ENCODE measurements at regions not wholly inside any gene's neighbourhood (a gene's known extent, or its start where the extent isn't known, plus 50 kb on each side); places are given as distances from the start of the nearest gene placed in this dataset.
"Not testable (repeated sequence)": the region's sequence is repeated elsewhere in the genome, so short reads cannot be mapped to it uniquely, and the experiment has no call there.

DNA sequence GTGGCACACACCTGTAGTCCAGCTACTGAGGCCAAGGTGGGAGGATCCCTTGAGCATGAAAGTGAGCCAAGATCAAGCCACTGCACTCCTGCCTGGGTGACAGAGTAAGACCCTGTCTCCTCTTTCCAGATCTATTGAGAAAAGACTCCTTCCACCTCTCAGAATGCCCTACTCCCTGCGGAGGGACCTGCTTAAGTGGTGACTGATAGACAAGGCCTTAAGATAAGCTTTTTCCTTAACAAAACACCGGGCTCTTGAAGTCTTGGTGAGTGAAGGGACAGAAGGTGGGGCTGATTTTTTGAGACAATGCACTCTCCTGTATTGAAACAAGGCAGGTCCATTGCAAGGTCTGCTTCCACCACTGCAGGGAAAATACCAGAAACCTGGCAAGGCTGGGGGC lies 338.4 kb upstream of the FRG2C start:
- no peak for DNase-seq

DNA sequence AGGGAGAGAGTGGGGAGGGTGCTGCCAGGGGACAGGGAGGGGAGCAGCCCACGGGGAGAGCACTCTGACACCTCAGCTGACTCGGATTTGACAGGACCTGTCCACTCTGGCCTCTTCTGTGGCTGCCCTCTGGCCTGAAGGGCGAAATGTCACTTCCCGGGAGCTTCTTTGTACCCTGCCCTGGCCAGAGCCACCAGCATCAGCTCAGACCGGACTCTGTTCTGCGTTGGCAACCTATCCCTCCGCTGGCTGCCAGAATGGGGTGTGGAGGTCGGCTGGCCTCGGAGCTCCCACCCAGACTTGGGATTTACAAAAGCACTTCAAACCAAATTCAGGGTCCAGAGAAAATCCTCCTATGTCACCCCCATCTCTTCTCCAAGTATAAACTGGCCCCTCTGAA lies 336.7 kb upstream of the FRG2C start:
- DNase-seq, result no peak

DNA sequence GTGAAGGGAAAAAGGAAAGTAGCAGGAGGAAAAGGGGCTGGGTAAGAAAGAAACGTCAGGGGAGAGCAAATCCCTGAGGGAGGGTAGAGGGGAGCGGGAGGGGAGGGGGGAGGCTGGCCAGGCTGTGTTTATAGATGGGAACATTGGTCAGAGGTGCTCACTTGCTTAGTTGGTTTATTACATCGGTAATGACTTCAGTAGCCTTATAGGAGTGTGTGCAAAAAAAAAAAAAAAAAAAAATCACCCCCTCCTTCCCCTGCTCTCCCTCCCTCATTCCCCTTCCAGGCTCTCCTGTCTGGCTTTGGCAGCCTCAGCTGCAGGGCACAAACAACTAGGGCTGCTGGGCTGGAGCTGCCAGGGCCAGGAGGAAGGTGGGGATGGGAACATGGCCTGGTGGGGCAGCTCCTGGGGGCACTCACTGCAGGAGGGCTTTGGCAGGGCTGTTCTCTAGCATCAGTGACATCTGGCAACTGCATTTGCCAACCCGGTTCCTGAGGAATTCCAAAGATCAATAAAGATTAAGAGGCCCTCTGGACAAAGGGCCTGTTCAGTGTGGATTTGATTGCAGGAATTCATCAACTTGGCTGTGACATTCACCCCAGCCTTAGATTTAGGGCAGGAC lies 334.5 kb upstream of the FRG2C start:
- peak; percentile 76 for DNase-seq

DNA sequence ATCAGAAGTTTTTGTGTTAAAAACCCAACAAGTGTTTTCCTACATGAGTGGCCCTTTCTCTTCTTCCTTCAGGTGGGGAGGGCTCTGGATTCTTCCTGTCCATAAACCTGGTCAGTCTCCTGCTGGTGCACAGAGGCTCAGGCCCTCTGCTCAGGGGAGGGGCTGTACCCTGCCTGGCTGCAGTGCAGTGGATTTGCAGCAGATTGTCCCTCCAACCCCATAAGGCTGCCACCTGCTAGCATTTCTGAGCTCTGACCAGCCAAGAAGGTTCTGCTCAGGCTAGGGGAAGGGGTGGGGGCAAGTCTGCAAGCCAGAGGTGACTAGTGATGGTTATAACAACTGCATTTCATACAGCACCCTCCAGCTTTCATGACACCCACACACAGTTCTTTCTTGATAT lies 333.7 kb upstream of the FRG2C start:
- DNase-seq, result not testable (repeated sequence)

DNA sequence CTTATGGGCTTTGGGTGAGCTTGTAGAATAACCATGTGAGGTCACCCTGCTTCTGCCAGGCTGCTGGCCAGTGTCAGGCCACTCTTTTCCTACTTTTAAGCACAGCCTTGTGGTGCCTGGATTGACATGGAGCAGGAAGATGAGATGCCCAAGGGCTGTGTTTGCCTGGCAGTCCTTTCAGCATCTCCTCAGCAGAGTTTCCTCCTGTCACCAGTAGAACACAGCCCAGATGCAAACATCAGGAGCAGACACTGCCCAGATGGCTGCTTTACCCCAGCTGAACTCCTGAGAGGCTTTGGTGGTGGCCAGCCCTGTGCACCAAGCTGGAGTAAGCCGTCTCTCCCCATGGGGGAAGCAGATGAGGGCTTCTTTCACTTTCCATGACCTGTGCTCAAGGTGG lies 332.0 kb upstream of the FRG2C start:
- DNase-seq, result not testable (repeated sequence)

DNA sequence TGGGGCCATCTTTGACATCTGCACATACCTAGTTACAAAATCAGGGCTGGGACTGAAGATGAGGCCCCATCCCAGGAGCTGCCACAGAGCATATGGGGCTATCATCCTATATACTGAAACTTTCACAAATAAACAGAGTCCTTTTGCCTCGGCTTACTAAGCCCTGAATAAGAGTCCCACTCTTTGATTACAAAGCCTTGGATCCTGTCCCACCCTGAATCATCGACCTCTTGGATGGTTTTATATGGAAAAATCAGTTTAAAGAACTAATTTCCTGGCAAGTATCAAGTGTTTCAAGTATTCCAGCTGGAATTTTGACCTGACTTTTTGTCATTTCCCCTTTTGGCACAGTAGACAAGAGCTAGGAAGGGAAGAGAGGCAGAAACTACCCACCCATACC lies 331.3 kb upstream of the FRG2C start:
- DNase-seq, result no peak

DNA sequence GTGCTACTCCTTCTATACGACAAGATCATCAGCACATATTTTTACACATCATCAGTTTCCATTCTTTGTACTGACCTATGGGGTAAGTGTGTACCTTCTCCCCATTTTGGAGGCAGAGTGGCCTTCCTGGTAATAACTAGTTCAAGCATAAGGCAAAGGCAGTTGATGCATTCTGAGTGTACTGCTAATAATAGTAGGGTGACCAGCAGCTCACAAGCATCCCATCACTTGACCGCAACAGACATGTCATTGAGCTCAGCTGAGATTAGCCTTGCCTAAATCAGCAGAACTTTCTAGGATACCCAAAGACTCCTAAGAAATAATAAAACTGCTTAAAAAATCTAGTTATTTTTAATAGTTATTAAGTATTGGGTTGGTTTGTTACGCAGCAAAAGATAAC lies 329.8 kb upstream of the FRG2C start:
- DNase-seq, result no peak

DNA sequence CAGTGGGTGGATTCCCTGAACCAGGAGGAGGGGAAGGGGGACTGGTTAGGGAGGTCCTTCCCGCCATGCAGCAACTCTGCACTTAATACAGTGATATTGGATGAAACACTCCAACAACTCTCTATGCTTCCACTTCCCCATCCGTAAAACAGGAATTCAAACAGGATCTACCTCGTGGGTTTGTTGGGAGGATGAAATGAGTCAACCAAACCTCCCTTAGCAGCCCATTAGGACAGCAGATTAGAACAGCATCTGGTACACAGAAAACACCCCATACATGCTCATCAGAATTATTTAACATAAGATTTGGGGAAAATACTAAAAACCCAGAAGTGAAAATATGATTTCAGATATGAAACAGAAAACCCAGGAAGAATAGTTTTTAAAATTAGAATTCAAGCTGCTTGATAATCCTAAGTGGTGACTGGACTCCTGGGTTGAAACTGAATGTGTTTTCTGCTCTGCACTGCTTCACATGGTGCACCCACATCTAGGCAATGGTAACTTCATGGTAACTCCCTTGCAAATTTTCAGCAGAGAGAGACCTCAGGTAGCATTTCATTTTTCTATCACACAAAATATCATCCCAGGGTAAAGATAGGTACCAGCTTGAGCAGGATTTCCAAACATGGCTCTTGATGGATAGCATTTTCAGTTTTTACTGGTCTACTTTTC lies 326.8 kb upstream of the FRG2C start:
- no peak for DNase-seq

DNA sequence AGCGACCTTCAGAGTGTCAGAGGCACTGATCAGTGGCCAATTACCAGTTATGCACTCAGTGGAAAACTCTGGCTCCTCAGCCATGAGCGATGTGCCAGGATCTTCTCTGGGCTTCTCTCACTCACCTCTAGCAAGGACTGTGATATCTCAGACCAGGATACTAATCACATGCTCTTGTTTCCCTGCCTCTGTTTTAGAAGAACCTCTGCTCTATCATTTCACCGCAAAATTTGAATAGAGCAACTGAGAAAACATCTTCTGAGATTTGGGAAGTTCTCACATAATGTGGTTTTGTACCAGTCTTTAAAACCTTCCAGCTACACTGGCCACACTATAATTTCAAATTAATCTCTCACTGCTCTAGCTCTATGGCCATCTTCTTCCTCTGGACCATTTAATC lies 325.8 kb upstream of the FRG2C start:
- no peak for DNase-seq

DNA sequence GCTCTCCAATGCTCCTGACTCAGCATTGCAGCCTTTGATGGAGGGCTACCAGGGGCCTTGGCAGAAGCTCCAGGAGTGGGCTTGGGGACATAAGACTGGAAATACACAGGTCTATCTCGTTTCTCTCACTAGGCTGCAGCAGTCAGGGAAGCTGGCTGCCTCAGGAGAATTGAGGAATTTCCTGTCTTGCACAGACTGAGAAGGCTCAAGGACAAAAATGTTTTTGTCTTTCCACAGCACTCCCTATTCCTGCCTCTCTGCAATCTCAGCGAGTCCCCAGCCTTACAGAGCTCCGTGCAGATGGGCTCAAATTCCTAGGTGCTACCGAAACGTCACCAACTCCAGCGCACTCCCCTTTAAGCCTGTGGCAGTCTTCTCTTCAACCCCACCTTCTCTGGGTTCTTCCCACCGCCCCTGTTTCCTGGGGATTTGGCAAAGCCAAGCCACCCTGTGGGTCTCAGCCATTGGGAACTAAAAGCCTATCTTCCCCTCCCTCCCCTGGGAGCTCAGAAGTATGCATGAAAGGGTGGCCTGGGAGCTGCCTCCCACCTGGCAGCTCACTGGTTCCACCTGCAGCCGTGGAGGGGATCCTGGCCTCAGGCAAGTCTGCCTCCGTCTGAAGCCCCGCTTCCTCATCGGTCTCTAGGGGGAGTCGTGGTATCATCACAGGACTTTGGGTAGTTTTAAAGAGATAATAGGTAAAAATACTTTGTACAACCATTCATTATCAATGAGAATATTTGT lies 322.6 kb upstream of the FRG2C start:
- DNase-seq, result no peak

DNA sequence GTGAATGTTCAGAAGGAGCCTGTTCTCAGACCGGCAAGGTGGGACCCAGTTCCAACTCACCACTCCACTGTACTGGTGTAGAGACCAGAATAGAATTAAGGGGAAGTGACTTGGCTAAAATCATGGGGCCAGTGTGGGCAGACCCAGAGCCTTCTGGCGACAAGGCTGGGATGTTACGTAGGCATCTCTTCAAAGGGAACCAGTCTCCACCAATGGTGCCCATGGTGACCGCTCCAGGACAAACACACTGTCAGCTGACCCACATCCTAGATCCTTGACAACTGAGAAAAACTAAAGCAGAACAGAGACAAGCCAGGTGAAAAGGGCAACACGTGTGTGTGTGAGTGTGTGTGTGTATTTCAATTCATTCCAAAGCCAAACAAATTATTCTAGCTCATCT lies 321.7 kb upstream of the FRG2C start:
- DNase-seq, result no peak

DNA sequence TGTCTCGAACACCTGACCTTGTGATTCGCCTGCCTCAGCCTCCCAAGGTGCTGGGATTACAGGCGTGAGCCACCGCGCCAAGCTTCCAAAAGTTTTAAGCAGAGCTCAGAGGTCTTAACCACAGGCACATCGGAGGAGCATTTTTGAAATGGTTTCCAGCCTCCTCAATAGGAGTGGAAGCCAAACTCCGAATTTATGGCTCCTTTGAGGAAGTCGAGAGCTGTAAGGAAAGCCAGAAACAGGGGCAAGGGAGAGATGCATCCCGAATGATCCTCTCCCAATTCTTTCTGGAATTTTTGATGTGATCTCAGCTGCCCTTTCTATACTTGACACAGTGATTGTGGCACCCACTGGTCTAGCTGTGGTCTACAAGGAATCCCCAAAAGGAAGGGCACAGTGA lies 313.6 kb upstream of the FRG2C start:
- not testable (repeated sequence) for DNase-seq

DNA sequence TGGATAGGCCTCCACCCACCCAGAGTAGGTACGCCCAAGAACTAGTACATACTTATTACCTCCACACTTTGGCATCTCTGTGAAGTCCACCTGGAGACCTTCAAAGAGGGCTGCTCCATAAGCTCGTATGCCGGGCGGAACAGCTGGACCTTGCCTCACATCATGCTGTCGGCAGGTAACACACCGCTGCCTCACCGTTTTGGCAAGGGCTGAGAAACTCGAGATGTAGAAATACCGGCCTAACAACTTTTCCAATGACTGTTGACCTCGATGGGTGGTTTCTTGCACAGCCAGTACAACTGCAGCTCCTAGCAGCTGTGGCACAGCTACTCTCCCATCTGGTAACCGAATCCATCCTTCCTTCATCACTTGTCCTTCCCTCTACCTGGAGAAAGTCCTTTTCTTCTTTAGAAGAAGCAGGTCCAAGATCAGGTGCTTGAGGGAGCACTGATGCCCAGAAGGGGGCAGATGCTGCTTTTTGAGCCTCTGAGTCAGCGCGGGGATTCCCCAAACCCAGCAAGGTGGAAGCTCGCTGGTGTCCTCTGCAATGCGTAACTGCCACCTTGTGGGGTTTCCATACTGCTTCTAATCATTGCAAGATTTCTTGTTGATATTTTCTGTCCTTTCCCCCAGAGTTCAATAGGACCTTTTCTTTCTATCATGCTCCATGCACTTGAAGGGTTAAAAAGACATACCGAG lies 301.9 kb upstream of the FRG2C start:
- not testable (repeated sequence) for DNase-seq

DNA sequence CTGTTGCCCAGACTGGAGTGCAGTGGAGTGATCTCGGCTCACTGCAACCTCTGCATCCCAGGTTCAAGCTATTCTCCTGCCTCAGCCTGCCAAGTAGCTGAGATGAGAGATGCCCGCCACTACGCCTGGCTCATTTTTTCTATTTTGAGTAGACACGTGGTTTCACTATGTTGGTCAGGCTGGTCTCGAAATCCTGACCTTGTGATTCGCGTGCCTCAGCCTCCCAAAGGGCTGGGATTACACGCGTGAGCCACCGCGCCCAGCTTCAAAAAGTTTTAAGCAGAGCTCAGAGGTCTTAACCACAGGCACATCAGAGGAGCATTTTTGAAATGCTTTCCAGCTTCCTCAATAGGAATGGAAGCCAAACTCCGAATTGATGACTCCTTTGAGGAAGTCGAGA lies 291.2 kb upstream of the FRG2C start:
- DNase-seq, result not testable (repeated sequence)

DNA sequence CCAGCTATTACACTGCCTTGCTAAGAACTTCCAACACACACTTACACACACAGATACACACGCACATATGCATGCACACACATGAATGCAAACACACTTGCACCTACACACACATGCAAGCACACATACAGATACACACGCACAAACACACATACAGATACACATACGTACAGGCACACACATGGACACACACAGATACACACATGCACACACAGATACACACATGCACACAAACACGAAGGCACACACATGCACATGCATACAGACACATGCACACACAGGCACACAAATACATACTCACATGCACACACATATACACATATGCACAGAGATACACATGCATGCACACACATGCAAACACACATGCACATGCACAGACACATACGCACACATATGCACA lies 284.3 kb upstream of the FRG2C start:
- DNase-seq, result not testable (repeated sequence)

DNA sequence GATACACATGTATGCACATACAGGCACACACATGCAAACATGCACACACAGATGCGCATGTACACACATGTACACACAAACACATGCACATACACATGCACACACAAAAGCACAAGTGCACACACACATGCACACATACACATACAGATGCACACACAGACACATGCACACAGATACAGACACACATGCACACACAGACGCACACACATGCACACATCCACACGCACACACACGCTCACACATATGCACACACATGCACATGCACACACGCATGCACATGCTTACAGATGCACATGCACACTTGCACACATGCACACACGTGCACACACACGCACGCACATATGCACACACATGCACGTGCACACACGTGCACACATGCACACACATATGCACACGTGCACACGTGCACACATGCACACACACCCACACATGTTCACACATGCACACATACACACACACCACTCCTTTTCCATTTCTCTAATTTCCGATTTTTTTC lies 283.8 kb upstream of the FRG2C start:
- no peak for DNase-seq

DNA sequence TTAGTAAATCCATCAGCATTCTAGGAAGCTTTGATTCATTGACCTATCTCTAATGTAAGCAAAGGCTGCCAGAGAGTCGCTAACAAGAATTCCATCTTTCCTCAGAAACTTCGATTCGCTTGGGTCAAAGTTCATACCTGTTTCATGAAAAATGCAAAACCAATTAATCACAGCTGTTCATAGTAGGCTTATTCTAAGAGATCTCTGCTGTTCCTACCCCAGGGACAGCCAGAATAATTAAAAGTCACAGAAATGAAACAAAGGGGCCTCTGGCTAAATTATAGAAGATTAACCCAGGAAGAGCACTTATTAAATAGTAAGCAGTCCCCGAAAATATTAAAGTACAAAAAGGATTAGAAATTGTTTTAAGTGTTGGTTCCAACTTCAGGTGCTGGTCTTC lies 280.1 kb upstream of the FRG2C start:
- DNase-seq, result not testable (repeated sequence)

DNA sequence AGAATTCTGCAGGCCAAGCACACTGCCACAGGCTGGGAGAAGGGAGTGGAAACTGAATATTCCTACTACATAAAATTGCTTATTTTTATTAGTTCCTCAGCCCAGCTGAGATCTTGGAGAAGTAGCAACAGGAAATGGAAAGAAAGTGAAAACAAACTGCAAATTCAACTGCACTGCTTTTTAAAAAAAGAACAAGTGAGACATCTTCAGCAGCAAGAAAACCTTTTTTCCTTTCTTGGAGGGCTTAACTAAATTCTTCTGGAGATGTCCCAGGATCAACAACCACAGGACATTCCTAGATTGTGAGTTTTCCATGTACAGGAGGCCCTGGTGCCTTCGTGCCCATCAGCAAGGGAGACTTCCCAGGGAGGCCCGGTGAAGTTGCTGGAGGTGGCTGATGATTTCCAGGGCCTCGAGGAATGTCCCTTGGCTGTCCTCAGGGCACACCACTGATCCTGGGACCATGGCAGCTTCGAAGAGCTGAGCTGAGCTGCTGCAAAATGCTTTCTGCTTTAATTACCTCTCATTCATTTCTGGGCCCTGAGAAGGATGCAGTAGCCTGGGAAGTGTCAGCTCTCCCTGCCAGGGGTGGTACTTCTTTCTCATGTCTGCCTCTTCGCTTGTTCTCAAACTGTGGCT lies 275.5 kb upstream of the FRG2C start:
- DNase-seq, result peak; percentile 66

DNA sequence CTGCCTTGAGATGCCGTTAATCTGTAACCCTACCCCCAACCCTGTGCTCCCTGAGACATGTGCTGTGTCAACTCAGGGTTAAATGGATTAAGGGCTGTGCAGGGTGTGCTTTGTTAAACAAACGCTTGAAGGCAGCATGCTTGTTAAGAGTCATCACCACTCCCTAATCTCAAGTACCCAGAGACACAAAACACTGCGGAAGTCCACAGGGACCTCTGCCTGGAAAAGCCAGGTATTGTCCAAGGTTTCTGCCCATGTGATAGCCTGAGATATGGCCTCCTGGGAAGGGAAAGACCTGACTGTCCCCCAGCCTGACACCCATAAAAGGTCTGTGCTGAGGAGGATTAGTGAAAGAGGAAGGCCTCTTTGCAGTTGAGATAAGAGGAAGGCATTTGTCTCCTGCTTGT lies 270.8 kb upstream of the FRG2C start:
- DNase-seq, result not testable (repeated sequence)

DNA sequence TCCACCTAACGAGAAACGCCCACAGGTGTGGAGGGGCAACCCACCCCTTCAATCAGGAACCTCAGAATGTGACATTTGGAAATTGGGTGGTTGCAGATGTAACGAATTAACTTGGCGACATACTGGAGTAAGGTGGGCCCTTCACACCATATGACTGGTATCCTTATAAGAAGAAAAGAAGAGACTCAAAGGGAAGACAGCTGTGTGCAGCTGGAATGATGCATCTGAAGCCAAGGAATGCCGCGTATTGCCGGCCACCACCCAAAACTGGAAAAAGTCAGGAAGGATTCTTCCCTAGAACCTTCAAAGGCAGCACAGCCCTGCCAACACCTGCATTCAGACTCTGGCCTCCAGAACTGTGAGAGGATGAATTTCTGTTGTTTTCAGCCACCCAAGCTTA lies 270.0 kb upstream of the FRG2C start:
- not testable (repeated sequence) for DNase-seq

DNA sequence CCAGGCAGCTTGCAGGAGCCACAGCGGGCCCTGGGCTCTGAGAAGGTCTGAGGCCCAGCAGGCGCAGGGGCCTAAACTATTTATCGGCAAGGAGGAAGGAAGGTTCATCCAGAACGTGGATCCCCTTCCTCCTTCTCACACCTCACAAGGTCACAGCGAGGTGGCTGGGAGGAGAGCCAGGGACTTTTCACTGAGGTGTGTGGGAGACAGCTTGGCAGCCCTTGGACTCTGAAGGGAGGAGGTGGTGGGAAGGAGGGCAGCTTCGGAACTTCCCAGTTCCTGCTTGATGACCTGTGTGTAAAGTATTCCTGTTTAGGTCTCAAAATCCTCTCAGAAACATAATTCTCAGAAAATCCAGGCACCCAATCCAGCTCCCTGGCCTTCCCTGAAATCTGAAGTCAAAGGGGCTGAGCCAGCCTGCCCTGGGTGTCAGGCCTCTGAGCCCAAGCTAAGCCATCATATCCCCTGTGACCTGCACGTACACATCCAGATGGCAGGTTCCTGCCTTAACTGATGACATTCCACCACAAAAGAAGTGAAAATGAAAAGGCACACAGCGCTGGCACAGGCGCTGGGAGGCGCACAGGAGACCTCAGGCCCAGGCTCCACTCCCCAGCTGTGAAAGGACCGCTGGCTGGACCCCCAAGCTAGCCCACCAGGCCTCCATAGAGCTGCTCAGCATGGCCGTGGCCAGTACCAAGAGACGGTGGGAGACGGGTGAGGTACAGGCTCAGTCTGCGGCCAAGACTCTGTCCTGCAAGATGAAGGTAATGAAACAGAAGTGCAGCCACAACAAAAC lies 269.4 kb upstream of the FRG2C start:
- not testable (repeated sequence) for DNase-seq

Data from islet precursor cell (in vitro differentiated cells).